GM21390 (cell line): ENCODE measurements at regions not wholly inside any gene's neighbourhood (a gene's known extent, or its start where the extent isn't known, plus 50 kb on each side); places are given as distances from the start of the nearest gene placed in this dataset.

Experiments used
- ATAC-seq: cut with Tn5 transposase; IDR thresholded peaks from one replicate; pipeline ENCODE4 v1.9.1; 2021; ENCODE audit not compliant: unreplicated experiment

- no peak for ATAC-seq
Observed at GRCh38 chr10:63735305-63735704, 214.1 kb downstream of the REEP3 start.

DNA sequence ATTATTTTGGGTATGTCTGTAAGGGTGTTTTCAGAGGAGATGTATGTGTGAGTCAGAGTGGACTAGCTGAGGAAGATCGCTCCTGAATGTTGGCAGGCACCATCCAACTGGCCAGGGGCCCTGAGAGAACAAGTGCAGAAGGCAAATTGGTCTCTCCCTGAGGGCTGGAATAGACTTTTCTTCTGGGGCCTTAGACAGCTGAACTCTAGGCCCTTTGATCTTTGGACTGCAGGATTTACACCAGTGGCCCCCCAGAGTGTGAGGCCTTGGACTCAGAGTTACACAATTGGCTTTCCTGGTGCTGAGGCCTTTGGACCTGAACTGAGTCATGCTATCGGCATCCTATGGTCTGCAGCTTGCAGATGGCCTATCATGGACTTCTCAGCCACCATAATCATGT, 217.2 kb downstream of the REEP3 start:
- no peak for ATAC-seq

DNA sequence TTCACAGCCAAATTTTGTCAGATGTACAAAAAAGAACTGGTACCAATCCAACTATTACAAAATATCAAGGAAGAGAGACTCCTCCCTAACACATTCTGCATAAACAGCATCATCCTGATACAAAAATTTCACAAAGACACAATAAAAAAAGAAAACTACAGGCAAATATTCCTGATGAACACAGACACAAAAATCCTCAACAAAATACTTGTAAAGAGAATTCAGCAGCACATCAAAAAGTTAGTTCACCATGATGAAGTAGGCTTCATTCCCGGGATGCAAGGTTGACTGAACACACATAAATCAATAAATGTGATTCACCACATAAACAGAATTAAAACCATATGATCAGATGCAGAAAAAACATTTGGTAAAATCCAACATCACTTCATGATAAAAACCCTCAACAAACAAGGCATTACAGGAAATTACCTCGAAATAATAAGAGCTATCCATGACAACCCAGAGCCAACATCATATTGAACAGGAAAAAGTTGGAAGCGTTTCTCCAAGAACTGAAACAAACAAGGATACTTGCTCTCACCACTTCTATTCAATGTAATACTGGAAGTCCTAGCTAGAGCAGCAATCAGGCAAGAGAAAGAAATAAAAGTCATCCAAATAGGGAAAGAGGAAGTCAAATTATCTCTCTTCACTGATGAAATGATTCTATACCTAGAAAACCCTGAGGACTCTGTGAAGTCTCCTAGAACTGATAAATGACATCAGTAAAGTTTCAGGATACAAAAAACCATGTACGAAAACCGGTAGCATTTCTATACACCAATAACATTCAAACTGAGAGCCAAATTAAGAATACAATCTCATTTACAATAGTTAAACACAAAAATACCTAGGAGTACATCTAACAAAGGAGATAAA, 223.1 kb downstream of the REEP3 start:
- no peak for ATAC-seq

GRCh38 chr10:63749915-63750314, 228.7 kb downstream of the REEP3 start:
- ATAC-seq = no peak

- ATAC-seq = no peak
Observed at GRCh38 chr10:63751836-63752235, 230.6 kb downstream of the REEP3 start.

- ATAC-seq = no peak
Observed at GRCh38 chr10:63752318-63752717, 231.1 kb downstream of the REEP3 start.

DNA sequence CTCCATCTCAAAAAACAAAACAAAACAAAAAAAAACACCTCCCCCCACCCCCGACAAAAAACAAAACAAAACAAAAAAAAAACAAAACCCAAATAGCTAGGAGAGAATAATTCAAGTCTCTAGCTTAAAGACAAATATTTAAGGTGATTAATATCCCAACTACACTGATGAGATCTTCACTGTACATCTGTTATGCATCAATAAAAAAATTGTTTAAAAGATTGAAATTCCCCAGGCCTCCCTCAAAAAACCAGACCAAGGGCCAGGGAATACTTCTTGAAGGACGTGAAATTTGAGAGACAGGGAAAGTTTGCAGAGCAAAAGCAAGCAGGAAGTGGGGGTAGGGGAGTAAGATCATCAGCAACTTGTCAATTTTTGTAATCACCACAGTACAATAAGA, 232.6 kb downstream of the REEP3 start:
- ATAC-seq = no peak

DNA sequence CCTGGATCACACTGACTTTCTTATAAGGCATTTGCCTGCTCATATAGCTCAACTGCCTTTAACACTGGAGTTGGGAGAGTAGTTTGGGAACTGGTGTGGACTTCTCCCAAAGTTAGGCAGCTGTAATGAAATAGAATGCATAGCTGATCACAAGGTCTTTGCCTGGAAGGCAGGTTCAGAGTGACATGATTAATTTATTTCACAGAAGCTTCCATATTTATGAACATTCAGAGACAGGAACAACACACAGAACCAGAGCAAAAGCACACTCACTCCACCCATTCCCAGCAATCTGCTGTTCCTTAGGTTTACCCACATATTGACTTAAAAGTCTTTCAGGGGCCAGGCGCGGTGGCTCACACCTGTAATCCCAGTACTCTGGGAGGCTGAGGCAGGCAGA, 234.2 kb downstream of the REEP3 start:
- no peak for ATAC-seq

- no peak for ATAC-seq
Observed at GRCh38 chr10:63757067-63757466, 235.9 kb downstream of the REEP3 start.

DNA sequence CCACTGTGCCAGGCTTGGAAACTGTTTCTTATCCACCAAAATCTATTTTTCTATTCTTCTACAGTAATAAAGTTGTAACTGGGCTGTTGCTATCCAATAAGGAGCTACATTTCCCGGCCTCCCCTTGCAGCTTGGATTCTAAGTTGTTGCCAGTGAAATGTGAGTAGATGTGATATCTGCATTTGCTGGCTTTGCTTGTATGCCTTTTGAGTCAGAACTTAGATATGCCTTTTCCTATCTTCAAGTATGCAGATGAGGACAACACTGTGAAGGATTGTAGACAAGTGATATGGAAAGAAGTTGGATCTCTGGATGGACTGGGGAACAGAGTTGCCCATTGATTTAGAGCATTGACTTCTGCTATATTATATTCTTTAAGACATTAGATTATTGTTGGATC, 236.9 kb downstream of the REEP3 start:
- no peak for ATAC-seq

GRCh38 chr10:63759335-63759734, 238.1 kb downstream of the REEP3 start:
- no peak for ATAC-seq

- ATAC-seq = no peak
Observed at GRCh38 chr10:63760034-63760707, 239.0 kb downstream of the REEP3 start.

GRCh38 chr10:63760708-63761047, 239.5 kb downstream of the REEP3 start:
- ATAC-seq = no peak

- no peak for ATAC-seq
Observed at GRCh38 chr10:63761243-63761642, 240.0 kb downstream of the REEP3 start.

DNA sequence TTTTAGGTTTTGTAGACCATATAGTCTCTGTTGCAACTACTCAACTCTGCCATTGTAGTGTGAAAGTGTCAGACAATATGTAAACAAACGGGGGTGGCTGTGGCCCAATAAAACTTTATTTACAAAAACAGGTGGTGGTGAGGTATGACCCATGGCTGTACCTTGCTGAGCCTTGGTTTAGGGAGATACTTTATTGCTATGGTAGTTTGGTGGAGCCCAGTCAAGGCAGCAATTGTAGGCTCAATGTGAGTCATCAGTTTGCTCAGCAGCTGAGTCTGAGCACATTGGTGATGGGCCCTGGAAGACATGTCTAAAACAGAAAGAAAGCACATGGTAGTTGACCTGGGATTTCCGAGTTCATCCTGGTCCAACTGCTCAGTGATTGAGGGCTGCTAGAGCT, 242.5 kb downstream of the REEP3 start:
- no peak for ATAC-seq

- ATAC-seq = no peak
Observed at GRCh38 chr10:63765126-63765525, 243.9 kb downstream of the REEP3 start.

DNA sequence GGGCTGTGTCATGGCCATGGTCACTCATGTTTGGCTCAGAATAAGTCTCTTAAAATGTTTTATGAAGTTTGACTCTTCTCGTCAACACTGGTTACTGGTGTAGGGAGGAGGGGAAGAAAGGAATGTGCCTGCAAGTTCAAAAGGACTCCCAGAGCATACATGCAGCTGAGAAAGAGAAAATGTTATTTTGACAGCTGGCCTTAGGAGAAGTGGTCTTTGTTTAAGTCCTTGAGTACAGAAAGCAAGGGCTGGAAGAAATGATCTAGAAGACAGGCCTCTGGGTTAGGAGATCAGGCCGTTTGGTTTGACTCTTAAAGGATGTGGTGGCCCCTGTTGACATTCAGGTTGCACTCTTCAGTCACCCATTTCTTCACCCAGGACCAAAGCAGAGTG, 245.5 kb downstream of the REEP3 start:
- no peak for ATAC-seq

GRCh38 chr10:63767138-63767801, 246.1 kb downstream of the REEP3 start:
- no peak for ATAC-seq

GRCh38 chr10:63769367-63769766, 248.2 kb downstream of the REEP3 start:
- no peak for ATAC-seq

DNA sequence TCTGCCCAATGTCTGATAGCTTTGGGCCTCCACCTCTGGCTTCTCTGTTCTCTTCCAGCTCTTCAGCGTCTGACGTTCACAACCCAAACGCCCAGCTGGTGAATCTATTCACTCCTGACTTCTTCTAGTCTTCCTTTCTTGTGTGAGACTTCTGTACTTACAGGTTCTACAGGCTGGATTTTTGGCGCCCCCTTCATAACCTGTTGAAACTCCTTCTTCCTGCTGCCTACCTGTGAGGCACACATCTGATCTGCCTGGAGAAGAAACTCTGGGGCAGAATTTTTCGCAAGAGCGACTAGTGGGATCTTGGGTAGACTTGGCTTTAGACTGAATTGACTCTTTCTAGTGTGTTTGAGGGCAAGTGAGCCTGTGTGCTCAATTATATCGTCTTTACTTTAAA, 249.3 kb downstream of the REEP3 start:
- no peak for ATAC-seq

GRCh38 chr10:63772491-63772890, 251.3 kb downstream of the REEP3 start:
- no peak for ATAC-seq

DNA sequence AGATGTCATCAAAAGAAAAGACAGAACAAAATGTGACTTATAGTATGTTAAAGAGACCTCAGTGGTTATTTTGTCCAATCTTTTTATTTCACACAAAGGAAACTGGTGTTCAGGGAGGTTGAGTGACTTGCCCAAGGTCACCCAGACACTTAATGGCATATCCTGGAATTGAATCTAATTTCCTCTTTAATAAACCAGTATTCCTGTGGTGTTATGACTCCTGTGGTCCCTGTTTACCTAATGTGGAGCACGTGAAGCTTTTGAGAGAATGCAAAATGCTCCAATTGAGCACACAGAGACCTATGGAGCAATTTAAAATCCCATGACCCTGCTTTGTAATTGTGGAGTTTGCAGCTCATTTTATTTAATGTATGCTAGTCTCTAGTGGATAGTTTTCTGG, 251.9 kb downstream of the REEP3 start:
- no peak for ATAC-seq
